ENCODE measurements at regions not wholly inside any gene's neighbourhood (a gene's known extent, or its start where the extent isn't known, plus 50 kb on each side); places are given as distances from the start of the nearest gene placed in this dataset.

GRCh38 chr16:20129375-20129774 is 55.7 kb upstream of the GPR139 start:
- TF ChIP-seq CTCF (IDR thresholded peaks at IDR 0.05), result no peak
- TF ChIP-seq POLR2A (IDR thresholded peaks at IDR 0.05; ENCODE audit: low read depth), result no peak
